RKO (cell line): ENCODE measurements at regions not wholly inside any gene's neighbourhood (a gene's known extent, or its start where the extent isn't known, plus 50 kb on each side); places are given as distances from the start of the nearest gene placed in this dataset.

Experiments used
- DNase-seq: peaks from one replicate; pipeline ENCODE4 v3.0.0-alpha.2; 2016; ENCODE audit warnings: low spot score

- DNase-seq, result no peak
Measured at GRCh38 chr11:19398772-19399527, 158.2 kb upstream of the E2F8 start.

- DNase-seq, result no peak
Measured at GRCh38 chr11:19398273-19398672, 157.5 kb upstream of the E2F8 start.

- no peak for DNase-seq
Measured at GRCh38 chr11:19395050-19395449, 154.3 kb upstream of the E2F8 start.

GRCh38 chr11:19394525-19395016 is 153.8 kb upstream of the E2F8 start:
- DNase-seq, result no peak

- DNase-seq, result peak; percentile 14
Measured at GRCh38 chr11:19393941-19394340, 153.2 kb upstream of the E2F8 start.

GRCh38 chr11:19392847-19393518 is 152.2 kb upstream of the E2F8 start:
- DNase-seq, result no peak

GRCh38 chr11:19392321-19392720 is 151.6 kb upstream of the E2F8 start:
- no peak for DNase-seq

- no peak for DNase-seq
Measured at GRCh38 chr11:19391652-19392051, 150.9 kb upstream of the E2F8 start.

GRCh38 chr11:19391026-19391425 is 150.3 kb upstream of the E2F8 start:
- DNase-seq, result no peak

- no peak for DNase-seq
Measured at GRCh38 chr11:19389787-19390303, 149.1 kb upstream of the E2F8 start.

- no peak for DNase-seq
Measured at GRCh38 chr11:19382131-19382611, 141.4 kb upstream of the E2F8 start.

- DNase-seq, result peak; percentile 88
Measured at GRCh38 chr11:19380375-19380774, 139.6 kb upstream of the E2F8 start.

GRCh38 chr11:19379465-19379864 is 138.7 kb upstream of the E2F8 start:
- no peak for DNase-seq

- no peak for DNase-seq
Measured at GRCh38 chr11:19378814-19379213, 138.1 kb upstream of the E2F8 start.

GRCh38 chr11:19377881-19378280 is 137.1 kb upstream of the E2F8 start:
- no peak for DNase-seq

GRCh38 chr11:19375440-19375839 is 134.7 kb upstream of the E2F8 start:
- DNase-seq, result no peak

GRCh38 chr11:19374151-19374569 is 133.4 kb upstream of the E2F8 start:
- DNase-seq, result peak; percentile 98

GRCh38 chr11:19372381-19372780 is 131.6 kb upstream of the E2F8 start:
- DNase-seq, result no peak

- DNase-seq, result no peak
Measured at GRCh38 chr11:19370100-19370861, 129.5 kb upstream of the E2F8 start.

- DNase-seq, result no peak
Measured at GRCh38 chr11:19368726-19369375, 128.1 kb upstream of the E2F8 start.

GRCh38 chr11:19366992-19367709 is 126.4 kb upstream of the E2F8 start:
- no peak for DNase-seq
